Left cardiac atrium (tissue), 4 donors: ENCODE measurements at regions not wholly inside any gene's neighbourhood (a gene's known extent, or its start where the extent isn't known, plus 50 kb on each side); places are given as distances from the start of the nearest gene placed in this dataset.
"Not testable (repeated sequence)": the region's sequence is repeated elsewhere in the genome, so short reads cannot be mapped to it uniquely, and the experiment has no call there.

ENCODE experiments used
- ATAC-seq, 2 donors: fragments of 200-7000 bp; cut with Tn5 transposase; one replicate each; pipeline ENCODE4 v1.9.1; 2020; ENCODE audit warnings: mild to moderate bottlenecking in 2 of 2, moderate library complexity in 2 of 2
- DNase-seq: peaks from one replicate; pipeline ENCODE4 v3.0.0-alpha.2; 2020
- intact Hi-C, 2 donors: fragments of 100-400 bp; cut with DNase I; formaldehyde crosslinking; loops; one replicate each; pipeline versions ENCODE4 v1.14.1 to v1.15.1; 2022 to 2023
- donor health status: DM: no; HTN: yes; CAD: no.
- donor health status: DM: no; HTN: yes; CAD: no; lungs with severe emphysema.
- donor health status: DM: yes; HTN: yes; CAD: no.
- donor health status: Dilated cardiomyopathy.

DNA sequence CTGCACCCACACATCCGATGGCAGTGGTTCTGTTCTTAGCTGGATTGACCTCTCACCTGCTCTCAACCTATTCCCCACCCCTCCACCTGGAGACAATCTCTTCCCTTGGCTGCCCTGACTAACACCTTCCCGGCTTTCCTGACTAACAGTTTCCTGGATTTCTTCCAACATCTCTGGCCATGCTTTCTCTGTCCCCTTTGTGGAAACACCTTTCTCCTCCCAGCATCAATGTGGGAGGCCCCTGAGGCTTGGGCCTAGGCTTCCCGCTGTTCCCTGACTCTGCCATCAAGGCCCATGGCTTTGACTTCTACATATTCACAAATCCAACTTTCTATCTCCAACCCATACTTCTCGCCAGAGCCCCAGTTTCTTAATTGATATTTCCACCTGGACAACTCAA lies 142.8 kb upstream of the ATP2B2 start:
- ATAC-seq (no peak), DNase-seq (no peak)
- intact Hi-C loops, result no loop called here

DNA sequence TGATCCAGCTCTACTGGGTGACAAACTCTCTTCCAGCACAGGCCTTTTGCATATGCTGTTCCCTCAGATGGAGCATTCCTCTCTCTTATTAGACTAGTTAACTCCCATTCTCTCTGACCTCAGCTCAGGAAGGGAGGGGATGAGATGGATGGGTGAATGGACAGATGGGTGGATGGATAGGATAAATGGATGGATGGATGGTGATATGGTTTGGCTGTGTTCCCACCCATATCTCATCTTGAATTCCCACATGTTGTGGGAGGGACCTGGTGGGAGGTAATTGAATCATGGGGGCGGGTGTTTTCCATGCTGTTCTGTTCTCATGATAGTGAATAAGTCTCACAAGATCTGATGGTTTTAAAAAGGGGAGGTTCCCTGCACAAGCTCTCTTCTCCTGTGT lies 144.1 kb upstream of the ATP2B2 start:
- DNase-seq, intact Hi-C loops, ATAC-seq: not testable (repeated sequence)

DNA sequence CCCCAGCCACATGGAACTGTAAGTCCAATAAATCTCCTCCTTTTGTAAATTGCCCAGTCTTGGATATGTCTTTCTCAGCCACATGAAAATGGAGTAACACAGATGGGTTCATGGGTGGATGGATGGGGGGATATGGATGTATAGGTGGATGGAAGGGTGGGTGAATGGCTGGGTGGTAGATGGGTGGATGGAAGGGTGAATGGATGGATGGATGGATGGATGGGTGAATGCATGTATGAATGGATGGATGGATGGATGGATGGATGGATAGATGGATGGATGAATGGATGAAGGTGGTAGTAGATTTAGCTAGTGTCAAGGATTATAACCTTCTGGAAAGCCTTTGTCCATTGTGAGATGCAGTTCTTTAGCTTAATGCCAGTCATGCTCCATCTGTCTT lies 146.1 kb upstream of the ATP2B2 start:
- ATAC-seq (no peak), DNase-seq (no peak)
- intact Hi-C loops, result no loop called here

DNA sequence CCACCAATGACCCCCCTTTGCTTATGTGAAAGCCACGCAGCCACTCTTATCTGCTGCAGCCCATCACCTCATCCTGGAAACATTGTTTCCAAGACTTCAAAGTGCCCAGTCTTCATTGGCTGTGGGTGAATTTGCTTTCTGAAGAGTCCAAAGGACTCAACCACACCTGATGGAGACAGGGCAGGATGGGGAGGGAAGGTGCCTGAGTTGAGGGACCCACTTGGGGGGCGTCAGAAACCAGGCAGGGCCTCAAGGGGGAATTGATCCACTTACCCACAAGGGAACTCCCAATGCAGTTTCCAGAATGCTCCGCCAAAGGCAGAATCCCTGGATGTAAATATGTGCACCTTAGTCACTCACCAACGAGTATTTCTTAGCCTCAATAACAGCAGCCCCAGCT lies 147.9 kb upstream of the ATP2B2 start:
- ATAC-seq (no peak), DNase-seq (no peak)
- intact Hi-C loops, result no loop called here

DNA sequence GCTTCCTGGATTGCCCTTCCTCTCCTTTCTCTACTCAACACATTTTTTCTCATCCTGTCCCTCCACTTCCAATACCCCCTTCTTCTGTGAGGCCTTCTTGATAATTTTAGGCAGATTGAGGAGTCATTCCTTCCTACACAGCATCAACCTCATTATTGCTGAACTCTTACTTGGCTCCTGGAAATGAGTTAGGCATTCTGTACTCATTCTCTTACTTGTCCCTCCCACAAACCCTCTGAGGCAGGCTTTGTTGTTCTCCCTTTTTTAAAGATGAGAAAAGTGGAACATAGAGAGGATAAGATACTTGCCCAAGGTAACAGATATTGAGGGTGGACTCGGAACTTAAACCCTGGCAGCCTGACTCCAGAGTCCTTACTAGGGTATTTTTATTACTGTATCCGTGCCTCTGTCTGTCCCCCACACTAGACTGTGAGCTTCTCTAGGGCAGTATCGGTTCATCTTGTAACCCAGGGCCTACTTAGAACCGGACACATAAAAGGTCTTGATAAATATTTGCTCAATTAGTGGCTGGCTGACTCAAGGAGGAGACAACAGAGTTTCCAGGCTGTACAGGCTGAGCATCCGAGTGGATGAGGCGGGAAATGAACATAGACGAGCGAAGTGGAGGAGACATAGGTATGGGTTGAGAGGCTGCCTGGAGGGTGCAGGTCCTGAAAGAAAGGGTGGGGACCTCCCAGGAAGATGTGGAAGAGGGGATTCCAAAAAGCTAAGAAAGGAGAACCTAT lies 148.7 kb upstream of the ATP2B2 start:
- DNase-seq, result no peak
- intact Hi-C loops, result no loop called here
- ATAC-seq, result no peak

DNA sequence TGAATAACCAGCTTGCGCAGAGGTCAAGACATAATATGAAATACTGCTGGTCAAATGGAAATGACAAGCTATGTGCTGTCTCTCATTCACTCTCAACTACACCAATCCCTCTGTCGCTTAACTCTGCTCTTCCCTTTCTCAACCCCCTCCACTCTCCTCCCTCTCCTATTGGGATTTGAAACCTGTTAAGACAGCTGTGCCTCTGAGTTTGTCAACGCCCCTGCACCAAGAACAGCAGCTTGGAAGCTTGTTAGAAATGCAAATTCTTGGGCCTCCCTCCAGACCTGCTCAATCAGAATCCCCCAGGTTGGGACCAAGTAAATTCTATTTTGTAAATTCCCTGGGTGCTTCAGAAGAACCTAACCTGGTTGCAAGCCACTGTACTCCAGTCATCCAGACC lies 149.7 kb upstream of the ATP2B2 start:
- DNase-seq (no peak), ATAC-seq (no peak)
- intact Hi-C loops, result no loop called here

DNA sequence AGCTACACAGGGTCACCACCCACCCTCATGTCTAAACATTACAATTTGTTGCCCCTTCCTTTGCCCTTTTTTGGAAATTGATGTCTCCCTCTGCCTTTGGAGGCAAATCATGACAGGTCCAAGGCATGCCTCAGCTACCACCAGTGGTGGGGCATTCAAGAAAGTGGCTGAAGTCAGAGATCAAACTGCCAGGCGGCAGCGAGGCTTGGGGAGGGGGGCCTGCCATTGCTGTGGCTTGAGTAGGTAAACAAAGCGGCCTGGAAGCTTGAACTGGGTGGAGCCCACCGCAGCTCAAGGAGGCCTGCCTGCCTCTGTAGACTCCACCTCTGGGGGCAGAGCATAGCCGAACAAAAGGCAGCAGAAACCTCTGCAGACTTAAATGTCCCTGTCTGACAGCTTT lies 152.0 kb upstream of the ATP2B2 start:
- DNase-seq, ATAC-seq, intact Hi-C loops: not testable (repeated sequence)

DNA sequence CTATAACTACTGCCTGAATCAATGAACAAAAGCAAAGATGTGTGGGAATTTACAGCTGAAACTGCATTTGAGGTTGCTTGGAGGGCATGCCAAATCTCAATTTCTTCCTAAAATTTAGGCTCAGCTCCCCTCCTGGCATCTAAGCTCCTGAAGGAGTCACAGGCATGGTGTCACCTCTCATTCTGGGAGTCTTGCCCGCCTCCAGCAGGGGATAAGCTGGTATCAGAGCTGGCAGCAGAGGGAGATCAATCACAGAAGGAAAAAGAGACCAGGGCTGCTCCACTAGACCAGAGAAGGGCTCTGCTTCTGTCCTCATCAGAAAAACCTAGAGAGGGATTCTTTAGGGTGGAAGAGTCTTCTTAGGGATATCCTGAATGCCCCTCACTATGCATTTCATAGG lies 150.4 kb upstream of the SLC6A11 start:
- no peak for ATAC-seq
- DNase-seq, result no peak
- intact Hi-C loops, result no loop called here

DNA sequence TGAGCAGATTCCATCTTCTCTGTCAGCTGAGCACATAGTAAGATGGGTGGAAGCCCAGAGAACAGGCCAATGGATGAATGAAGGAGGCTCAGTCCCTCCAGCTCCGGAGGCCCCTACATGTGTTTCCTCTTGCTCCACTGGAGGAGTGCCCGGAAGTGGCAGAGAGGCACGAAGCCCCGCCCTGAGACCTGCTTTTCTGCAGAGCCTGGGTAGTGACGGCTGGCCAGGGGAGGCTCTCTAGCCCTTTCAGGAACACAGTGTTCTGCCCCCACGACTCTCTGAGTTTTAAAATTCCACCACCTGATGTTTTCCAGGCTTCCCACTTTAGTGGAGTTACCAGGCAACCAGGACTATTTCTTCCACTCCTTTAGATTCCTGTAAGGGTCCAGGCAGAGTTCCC lies 149.4 kb upstream of the SLC6A11 start:
- ATAC-seq (no peak), DNase-seq (peak; percentile 41)
- intact Hi-C loops, result no loop called here

DNA sequence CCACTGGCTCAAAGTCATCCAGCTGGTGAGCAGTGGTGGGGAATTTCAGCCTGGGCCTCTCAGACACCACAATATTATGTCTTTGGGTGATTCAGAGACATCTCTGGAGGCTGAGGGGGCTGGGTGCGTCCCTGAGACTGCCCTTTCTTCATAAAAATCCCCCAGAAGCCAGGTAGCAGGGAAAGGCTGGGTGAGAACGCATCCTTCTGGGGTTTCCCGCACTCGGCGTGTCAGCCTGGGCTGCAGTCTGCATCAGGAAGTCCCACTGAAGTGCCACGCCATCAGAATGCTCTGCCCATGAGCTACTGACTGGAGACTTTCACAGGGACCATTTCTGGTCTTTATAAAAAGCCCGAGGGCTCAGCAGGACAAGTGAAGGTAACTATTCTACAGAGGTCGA lies 148.8 kb upstream of the SLC6A11 start:
- DNase-seq (no peak), ATAC-seq (no peak)
- intact Hi-C loops, result no loop called here

DNA sequence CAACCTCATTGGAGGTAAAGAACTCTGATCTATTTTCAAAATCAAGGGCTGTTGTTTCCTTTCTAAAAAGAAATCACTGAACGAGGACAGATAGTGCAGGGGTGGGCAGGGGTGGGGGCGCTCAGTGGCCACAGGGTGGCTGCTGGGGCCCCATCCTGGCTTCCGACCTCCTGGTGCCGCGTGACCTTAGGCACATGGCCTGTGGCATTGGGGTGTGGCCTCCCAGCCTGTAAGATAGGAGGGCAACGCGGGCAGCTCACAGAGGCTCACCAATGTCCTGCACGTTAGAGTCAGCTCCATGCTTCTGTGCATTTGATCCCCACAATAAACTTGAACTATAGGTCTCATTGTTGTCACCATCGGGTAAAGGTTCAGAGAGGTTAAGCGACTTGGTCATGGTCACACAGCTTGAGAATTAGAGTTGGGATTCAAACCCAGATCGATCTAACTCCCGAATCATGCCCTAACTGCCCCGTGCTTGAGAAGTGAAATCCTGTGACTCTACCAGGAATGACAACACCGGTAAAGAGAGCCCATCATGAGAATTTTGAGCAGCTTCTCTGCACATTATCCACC lies 148.0 kb upstream of the SLC6A11 start:
- DNase-seq (no peak), ATAC-seq (no peak)
- intact Hi-C loops, result no loop called here

DNA sequence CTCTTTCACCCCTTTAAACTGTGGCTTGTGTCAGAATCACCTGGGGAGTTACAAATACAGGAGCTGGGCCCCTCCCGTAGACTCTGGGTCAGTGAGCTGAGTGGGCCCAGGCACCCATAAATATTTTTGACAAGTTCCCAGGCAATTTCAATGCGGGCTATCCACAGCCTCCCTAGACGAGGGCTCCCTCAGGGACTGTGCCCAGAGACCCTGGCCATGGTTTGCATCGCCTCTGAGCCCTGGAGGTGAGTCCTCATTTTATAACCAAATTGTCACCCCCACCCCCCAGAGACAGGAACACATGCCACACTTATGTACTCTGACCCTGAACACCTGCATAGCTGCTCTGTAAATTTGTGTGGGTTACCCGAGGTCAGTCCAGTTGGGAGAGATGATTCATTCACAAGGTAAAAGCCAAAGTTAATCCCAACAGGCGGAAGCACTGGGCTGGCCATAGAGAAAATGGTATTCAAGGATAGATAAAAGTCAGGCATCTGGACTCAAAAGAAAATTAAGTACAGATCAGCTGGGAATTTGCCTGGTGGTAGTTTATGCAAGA lies 146.5 kb upstream of the SLC6A11 start:
- intact Hi-C loops, result no loop called here
- DNase-seq (no peak), ATAC-seq (no peak)

DNA sequence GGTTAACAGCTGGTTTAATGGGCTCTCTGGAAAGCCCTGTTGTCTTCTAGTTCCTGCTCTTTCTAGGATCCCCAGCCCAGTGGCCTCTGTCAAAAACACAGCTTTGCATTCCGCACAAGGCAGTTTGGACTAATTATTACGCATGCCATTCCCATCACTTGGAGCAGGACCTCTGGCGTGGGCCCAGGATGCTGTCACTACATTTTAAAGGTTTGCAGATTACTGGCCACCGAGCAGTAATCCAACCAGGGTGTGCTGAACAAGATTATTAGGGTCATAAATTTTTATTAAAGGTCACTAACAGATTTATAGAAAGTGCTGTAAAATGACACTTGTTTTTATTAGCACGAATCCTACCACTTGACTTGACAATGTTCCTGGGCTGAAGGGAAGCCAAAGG lies 143.6 kb upstream of the SLC6A11 start:
- intact Hi-C loops, result no loop called here
- ATAC-seq (no peak), DNase-seq (no peak)

DNA sequence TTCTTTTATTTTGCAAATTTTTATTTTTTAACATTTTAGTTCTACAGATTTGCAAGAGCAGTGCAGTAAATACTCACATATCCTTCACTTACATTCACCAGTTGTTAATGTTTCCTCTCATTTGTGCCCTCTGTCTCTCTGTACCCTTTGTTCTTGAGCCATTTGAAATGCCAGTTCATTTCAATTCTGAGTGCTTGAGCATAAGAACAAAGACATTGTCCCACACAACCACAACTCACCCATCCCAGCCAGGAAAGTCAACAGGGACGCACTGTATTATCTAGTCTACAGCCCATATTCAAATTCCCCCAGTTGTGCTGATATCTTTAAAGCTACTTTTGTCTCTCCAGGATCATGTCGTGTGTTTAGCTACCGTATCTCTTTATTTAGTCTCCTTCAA lies 141.4 kb upstream of the SLC6A11 start:
- DNase-seq, result no peak
- intact Hi-C loops, result no loop called here
- ATAC-seq, result no peak

DNA sequence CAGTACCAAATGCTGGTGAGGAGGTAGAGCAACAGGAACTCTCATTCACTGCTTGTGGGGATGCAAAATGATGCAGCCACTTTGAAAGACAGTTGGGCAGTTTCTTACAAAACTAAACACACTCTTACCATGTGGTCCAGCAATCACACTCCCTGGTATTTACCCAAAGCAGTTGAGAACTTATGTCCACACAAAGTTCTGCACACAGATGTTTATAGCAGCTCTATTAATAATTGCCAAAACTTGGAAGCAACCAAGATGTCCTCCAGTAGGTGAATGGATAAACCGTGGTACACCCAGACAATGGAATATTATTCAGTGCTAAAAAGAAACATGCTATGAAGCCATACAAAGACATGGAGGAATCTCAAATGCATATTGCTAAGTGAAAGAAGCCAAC lies 139.1 kb upstream of the SLC6A11 start:
- intact Hi-C loops, result no loop called here
- DNase-seq (no peak), ATAC-seq (no peak)

DNA sequence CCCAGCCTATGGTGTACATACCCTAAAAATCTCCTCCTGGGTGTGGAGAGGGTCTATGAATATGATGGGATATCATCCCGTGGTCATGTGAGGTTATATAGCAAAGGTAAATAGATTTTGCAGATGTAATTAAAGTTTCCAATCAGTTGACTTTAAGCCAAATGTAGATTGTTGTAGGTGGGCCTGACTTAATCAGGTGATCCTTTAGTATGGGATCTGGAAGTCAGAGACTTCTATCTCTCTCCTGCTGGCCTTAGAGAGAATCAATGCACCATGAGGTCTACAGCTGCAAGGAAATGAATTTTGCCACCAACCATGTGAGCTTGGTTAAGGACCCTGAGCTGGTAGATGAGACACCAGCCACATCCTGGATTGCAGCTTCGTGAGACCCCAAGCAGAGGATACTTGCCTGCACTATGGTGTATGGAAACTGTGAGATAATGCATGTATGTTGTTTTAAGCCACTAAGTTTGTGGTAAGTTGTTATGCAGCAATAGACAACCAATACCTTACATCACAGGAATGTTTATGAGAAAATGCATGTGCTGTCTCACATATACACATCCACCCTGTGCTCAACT lies 137.1 kb upstream of the SLC6A11 start:
- intact Hi-C loops, result no loop called here
- DNase-seq, result no peak
- no peak for ATAC-seq

DNA sequence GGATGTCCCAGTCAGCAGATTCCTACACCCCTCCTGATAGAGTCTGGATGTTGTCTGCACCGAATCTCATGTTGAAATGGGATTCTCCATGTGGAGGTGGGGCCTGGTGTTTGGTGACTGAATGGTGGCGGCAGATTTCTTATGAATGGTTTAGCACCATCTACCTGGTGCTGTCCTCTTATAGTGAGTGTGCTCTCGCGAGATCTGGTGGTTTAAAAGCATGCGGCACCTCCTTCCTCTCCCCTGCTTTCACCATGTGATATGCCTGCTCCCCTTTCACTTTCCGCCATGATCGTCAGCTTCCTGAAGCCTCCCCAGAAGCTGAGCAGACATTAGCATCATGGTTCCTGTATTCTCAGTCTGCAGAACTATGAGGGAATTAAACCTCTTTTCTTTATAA lies 135.2 kb upstream of the SLC6A11 start:
- intact Hi-C loops, result no loop called here
- ATAC-seq, result no peak
- DNase-seq, result no peak

DNA sequence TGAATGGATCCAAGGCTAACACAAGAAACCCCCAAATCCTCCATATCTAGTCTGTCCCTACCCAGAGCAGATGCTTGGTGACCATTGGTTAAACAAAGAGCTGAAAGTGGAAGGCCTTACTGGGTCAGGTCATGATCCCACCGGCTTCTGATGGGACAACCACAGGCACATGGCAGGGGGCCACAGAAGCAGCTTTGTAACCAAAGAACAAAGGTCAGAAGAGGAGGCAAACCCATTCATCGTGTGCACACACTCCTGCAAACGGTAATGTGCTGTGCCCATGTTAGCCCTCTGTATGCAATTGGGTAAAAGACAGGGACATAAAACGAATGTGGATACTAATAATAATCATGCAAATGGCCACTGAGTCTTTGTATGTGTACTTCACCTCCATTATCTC lies 133.3 kb upstream of the SLC6A11 start:
- intact Hi-C loops, result no loop called here

DNA sequence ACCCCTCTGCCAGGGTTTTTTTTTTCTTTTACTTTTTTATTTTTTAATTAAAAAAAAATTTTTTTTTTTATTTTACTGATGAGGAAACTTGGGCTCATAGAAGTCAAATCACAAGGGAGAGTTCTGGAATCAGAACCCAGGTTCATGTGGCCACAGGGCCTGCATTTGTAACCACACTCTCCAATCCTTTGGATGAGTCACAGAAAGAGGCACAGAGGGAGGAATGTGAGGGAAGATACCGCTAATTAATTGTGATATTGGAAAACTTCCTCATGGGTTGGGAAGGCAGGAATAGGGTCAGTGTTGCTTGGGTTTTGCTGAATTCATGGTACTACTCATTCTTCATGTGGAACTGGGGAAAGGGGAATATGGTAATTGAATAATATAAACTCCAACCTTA lies 132.9 kb upstream of the SLC6A11 start:
- no peak for DNase-seq
- intact Hi-C loops, result no loop called here
- no peak for ATAC-seq

More for the DNA sequence above, 133.3 kb upstream of the SLC6A11 start:
- DNase-seq (no peak), ATAC-seq (no peak)

DNA sequence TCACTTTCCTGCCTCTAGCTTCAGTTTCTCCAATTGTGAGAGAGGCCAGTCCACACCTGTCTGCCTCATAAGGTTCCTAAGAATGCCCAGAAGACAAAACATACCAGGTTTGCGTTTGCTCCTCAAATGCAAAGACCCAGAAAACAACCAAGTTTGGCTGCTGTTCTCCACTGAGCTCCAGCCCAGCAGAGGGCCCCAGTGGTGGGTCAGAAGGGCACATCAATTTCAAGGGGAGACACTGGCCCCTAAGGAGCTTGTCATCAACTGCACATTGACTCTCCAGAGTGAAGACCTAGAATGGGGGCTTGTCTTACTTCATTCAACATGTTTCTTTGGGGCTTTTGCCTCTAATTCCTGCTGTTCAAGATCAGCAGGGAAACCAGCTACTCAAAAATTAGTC lies 127.9 kb upstream of the SLC6A11 start:
- no peak for DNase-seq
- intact Hi-C loops, result no loop called here
- no peak for ATAC-seq
